Gastrocnemius medialis (tissue), 4 donors: ENCODE measurements at regions not wholly inside any gene's neighbourhood (a gene's known extent, or its start where the extent isn't known, plus 50 kb on each side); places are given as distances from the start of the nearest gene placed in this dataset.

Experiments
- POLR2A ChIP-seq, 2 donors: fragments of 450-650 bp; IDR thresholded peaks; one replicate each; pipeline ENCODE4 v1.6.1; 2017; ENCODE audit warnings: antibody characterized with exemption in 2 of 2, mild to moderate bottlenecking in 2 of 2, moderate library complexity in 2 of 2
- TF ChIP-seq, protein P1 (sequence below), 5 experiments: fragments of 450-650 bp in 3 of 5; fragments of 200-600 bp in 2 of 5; sonication (generic) in 2 of 5; IDR thresholded peaks in 4 of 5; conservative IDR thresholded peaks in 1 of 5; 1 replicate in 4 of 5; 2 replicates in 1 of 5; pipeline ENCODE4 v1.5.1; 2016 to 2019; ENCODE audit warnings: antibody characterized with exemption in 5 of 5, mild to moderate bottlenecking in 3 of 5, moderate library complexity in 3 of 5

DNA sequence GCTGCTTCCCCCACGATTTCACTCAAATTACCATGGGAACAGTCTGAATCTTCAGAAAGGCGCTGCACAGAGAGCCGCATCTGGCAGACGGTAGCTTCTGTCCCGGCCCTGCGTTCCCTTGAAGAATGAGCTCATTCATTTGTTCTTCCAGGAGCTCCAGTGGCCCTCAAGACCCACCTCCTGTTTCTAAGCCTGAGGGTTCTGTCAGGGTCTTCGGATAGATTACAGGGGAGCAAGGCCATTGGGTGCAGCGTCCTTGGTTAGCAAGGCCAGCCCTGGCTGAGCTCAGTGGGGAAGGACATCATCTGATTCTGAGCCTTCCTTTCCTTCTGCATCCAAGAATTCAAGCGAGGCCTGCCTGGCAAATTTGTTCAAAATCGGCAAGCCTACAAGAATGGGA is 111.9 kb downstream of the PDCL3 start:
- no peak for TF ChIP-seq POLR2A (IDR thresholded peaks at IDR 0.05)
- TF ChIP-seq, protein P1, sequence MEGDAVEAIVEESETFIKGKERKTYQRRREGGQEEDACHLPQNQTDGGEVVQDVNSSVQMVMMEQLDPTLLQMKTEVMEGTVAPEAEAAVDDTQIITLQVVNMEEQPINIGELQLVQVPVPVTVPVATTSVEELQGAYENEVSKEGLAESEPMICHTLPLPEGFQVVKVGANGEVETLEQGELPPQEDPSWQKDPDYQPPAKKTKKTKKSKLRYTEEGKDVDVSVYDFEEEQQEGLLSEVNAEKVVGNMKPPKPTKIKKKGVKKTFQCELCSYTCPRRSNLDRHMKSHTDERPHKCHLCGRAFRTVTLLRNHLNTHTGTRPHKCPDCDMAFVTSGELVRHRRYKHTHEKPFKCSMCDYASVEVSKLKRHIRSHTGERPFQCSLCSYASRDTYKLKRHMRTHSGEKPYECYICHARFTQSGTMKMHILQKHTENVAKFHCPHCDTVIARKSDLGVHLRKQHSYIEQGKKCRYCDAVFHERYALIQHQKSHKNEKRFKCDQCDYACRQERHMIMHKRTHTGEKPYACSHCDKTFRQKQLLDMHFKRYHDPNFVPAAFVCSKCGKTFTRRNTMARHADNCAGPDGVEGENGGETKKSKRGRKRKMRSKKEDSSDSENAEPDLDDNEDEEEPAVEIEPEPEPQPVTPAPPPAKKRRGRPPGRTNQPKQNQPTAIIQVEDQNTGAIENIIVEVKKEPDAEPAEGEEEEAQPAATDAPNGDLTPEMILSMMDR (IDR thresholded peaks at IDR 0.05 in 4 of 5, conservative IDR thresholded peaks at IDR 0.05 in 1 of 5), result no peak
